HepG2 (cell line): ENCODE measurements at regions not wholly inside any gene's neighbourhood (a gene's known extent, or its start where the extent isn't known, plus 50 kb on each side); places are given as distances from the start of the nearest gene placed in this dataset.

Experiments
- BCLAF1 ChIP-seq: fragments of 450-650 bp; IDR thresholded peaks from 2 replicates; pipeline ENCODE4 v1.6.1; 2017; ENCODE audit warnings: mild to moderate bottlenecking
- HINFP ChIP-seq: sonication (generic); formaldehyde crosslinking; IDR thresholded peaks from 2 replicates; pipeline ENCODE4 v1.4.0; 2020; ENCODE audit warnings: low read depth, mild to moderate bottlenecking, missing genetic modification reagents
- KMT2A ChIP-seq: sonication (generic); formaldehyde crosslinking; IDR thresholded peaks from 2 replicates; pipeline ENCODE4 v1.4.0; 2020; ENCODE audit warnings: missing genetic modification reagents
- NR2C2 ChIP-seq: sonication (generic); formaldehyde crosslinking; IDR thresholded peaks from 2 replicates; pipeline ENCODE4 v1.4.0; 2020; ENCODE audit warnings: missing genetic modification reagents, mild to moderate bottlenecking, moderate library complexity, borderline replicate concordance
- RAD21 ChIP-seq: fragments of 450-650 bp; formaldehyde crosslinking; IDR thresholded peaks from 2 replicates; pipeline ENCODE4 v1.5.0; 2020; ENCODE audit warnings: mild to moderate bottlenecking
- REPIN1 ChIP-seq: sonication (generic); formaldehyde crosslinking; IDR thresholded peaks from 2 replicates; pipeline ENCODE4 v1.8.0; 2022; ENCODE audit warnings: missing genetic modification reagents, low read depth, mild to moderate bottlenecking, borderline replicate concordance
- SIN3A ChIP-seq: IDR thresholded peaks from 2 replicates; pipeline ENCODE4 v1.6.1; 2011; ENCODE audit warnings: low read depth, mild to moderate bottlenecking, control low read depth, low read length, borderline replicate concordance
- SMC3 ChIP-seq: IDR thresholded peaks from 2 replicates; pipeline ENCODE4 v1.6.1; 2011; ENCODE audit warnings: low read length, improper control_type of control experiment
- THAP7 ChIP-seq: sonication (generic); formaldehyde crosslinking; IDR thresholded peaks from 2 replicates; pipeline ENCODE4 v1.8.1; 2023; ENCODE audit warnings: mild to moderate bottlenecking, missing genetic modification reagents
- ZNF460 ChIP-seq: sonication (generic); formaldehyde crosslinking; IDR thresholded peaks from 2 replicates; pipeline ENCODE4 v1.5.1; 2020; ENCODE audit warnings: missing genetic modification reagents, mild to moderate bottlenecking, borderline replicate concordance
- ZNF784 ChIP-seq: sonication (generic); formaldehyde crosslinking; IDR thresholded peaks from 2 replicates; pipeline ENCODE4 v1.5.1; 2020; ENCODE audit warnings: missing genetic modification reagents, mild to moderate bottlenecking, borderline replicate concordance

- TF ChIP-seq SIN3A (no peak), RAD21 (CRISPR knock-in tag) (no peak), ZNF460 (CRISPR knock-in tag) (no peak), HINFP (no peak), SMC3 (no peak), NR2C2 (no peak), BCLAF1 (no peak), ZNF784 (CRISPR knock-in tag) (no peak), THAP7 (CRISPR knock-in tag) (no peak), KMT2A (CRISPR knock-in tag) (no peak), REPIN1 (no peak)
Measured at GRCh38 chr10:22468570-22469320, 123.4 kb downstream of the SPAG6 start.
